ENCODE measurements at regions not wholly inside any gene's neighbourhood (a gene's known extent, or its start where the extent isn't known, plus 50 kb on each side); places are given as distances from the start of the nearest gene placed in this dataset.

GRCh38 chr1:239708622-239709021, 322.3 kb downstream of the CHRM3 start:
- no peak for TF ChIP-seq CTCF (IDR thresholded peaks at IDR 0.05; ENCODE audit: low read depth, low read length)
- no peak for TF ChIP-seq EZH2phosphoT487 (IDR thresholded peaks at IDR 0.05; ENCODE audit: low read depth)
